ENCODE measurements at regions not wholly inside any gene's neighbourhood (a gene's known extent, or its start where the extent isn't known, plus 50 kb on each side); places are given as distances from the start of the nearest gene placed in this dataset.

GRCh38 chr6:20044883-20045282 lies 167.4 kb downstream of the MBOAT1 start:
- TF ChIP-seq CTCF (IDR thresholded peaks at IDR 0.05) (no peak), POLR2AphosphoS5 (IDR thresholded peaks at IDR 0.05) (no peak)

Data from esophagus muscularis mucosa (tissue), 3 donors.